Lower leg skin (tissue), 4 donors: ENCODE measurements at regions not wholly inside any gene's neighbourhood (a gene's known extent, or its start where the extent isn't known, plus 50 kb on each side); places are given as distances from the start of the nearest gene placed in this dataset.

Experiments used
- DNase-seq, 2 donors: peaks; one replicate each; pipeline ENCODE4 v3.0.0-alpha.2; 2019; ENCODE audit warnings: low spot score in 2 of 2
- H3K4me3 ChIP-seq: fragments of 200-600 bp; sonication (generic); 2 replicates; pipeline ENCODE4 v1.5.1; 2017; ENCODE audit warnings: mild to moderate bottlenecking, low read depth; ENCODE audit not compliant: poor library complexity, severe bottlenecking
- CTCF ChIP-seq, 3 donors: fragments of 450-650 bp; IDR thresholded peaks; one replicate each; pipeline ENCODE4 v1.5.1; 2016; ENCODE audit warnings: antibody characterized with exemption in 3 of 3, mild to moderate bottlenecking in 3 of 3, moderate library complexity in 2 of 3
- POLR2A ChIP-seq, 2 donors: fragments of 450-650 bp; IDR thresholded peaks; one replicate each; pipeline ENCODE4 v1.6.1; 2016 to 2017; ENCODE audit warnings: antibody characterized with exemption in 2 of 2, mild to moderate bottlenecking in 1 of 2, moderate library complexity in 1 of 2
- whole genome bisulfite sequencing, 2 donors: methylation state at CpG; one replicate each; pipeline ENCODE4 v1.1.5; 2018; 5-methylcytosine and 5-hydroxymethylcytosine counted together
- intact Hi-C: fragments of 100-400 bp; cut with DNase I; formaldehyde crosslinking; loops from one replicate; pipeline ENCODE4 v1.15.0; 2023; ENCODE audit warnings: low total_unique reads

- H3K4me3 ChIP-seq, result no peak overlapping the region
- intact Hi-C loops, result no loop called here
- no peak for TF ChIP-seq POLR2A (IDR thresholded peaks at IDR 0.05)
- TF ChIP-seq CTCF (IDR thresholded peaks at IDR 0.05), result no peak
- no peak for DNase-seq
- WGBS, 2 donors, result 92 to 95% methylated on average over 3 of the region's 3 CpGs
Measured at GRCh38 chr6:47400581-47400980, 77.0 kb upstream of the CD2AP start.

GRCh38 chr6:47402081-47402480, 75.5 kb upstream of the CD2AP start:
- intact Hi-C loops, result no loop called here
- TF ChIP-seq CTCF (IDR thresholded peaks at IDR 0.05) (no peak), POLR2A (IDR thresholded peaks at IDR 0.05) (no peak)
- WGBS, 2 donors, result 62 to 82% methylated on average over 3 of the region's 3 CpGs
- no peak for DNase-seq
- no peak overlapping the region for H3K4me3 ChIP-seq

- no peak for DNase-seq
- intact Hi-C loops, result no loop called here
- WGBS, 2 donors, result 64 to 71% methylated on average over 2 of the region's 2 CpGs
- TF ChIP-seq CTCF (IDR thresholded peaks at IDR 0.05) (no peak), POLR2A (IDR thresholded peaks at IDR 0.05) (no peak)
- no peak overlapping the region for H3K4me3 ChIP-seq
Measured at GRCh38 chr6:47403056-47403455, 74.5 kb upstream of the CD2AP start.

GRCh38 chr6:47403801-47404200, 73.8 kb upstream of the CD2AP start:
- H3K4me3 ChIP-seq, result no peak overlapping the region
- intact Hi-C loops, result no loop called here
- WGBS, 2 donors, result 72 to 91% methylated on average over 2 of the region's 2 CpGs
- DNase-seq, result no peak
- no peak for TF ChIP-seq POLR2A (IDR thresholded peaks at IDR 0.05)
- no peak for TF ChIP-seq CTCF (IDR thresholded peaks at IDR 0.05)

GRCh38 chr6:47404435-47404834, 73.2 kb upstream of the CD2AP start:
- H3K4me3 ChIP-seq, result no peak overlapping the region
- DNase-seq, result no peak
- intact Hi-C loops, result no loop called here
- TF ChIP-seq POLR2A (IDR thresholded peaks at IDR 0.05) (no peak), CTCF (IDR thresholded peaks at IDR 0.05) (no peak)
- 56 to 63% methylated on average over 4 of the region's 4 CpGs for WGBS, 2 donors

GRCh38 chr6:47405273-47405672, 72.3 kb upstream of the CD2AP start:
- intact Hi-C loops, result no loop called here
- H3K4me3 ChIP-seq, result no peak overlapping the region
- TF ChIP-seq POLR2A (IDR thresholded peaks at IDR 0.05) (no peak), CTCF (IDR thresholded peaks at IDR 0.05) (no peak)
- 63% methylated on average over 5 of the region's 5 CpGs for WGBS, 2 donors
- DNase-seq, result no peak
